HEK293 (cell line): ENCODE measurements at regions not wholly inside any gene's neighbourhood (a gene's known extent, or its start where the extent isn't known, plus 50 kb on each side); places are given as distances from the start of the nearest gene placed in this dataset.

Experiments
- CTCF ChIA-PET: fragments of 350-600 bp; formaldehyde crosslinking; extraction: SDS; loops from one replicate; lab custom pipeline; 2021; ENCODE audit warnings: antibody characterized with exemption; lab: Yijun Ruan, JAX
- POLR2A ChIA-PET: fragments of 300-600 bp; formaldehyde crosslinking; extraction: SDS; loops from one replicate; lab custom pipeline; 2020; ENCODE audit warnings: antibody characterized with exemption, inconsistent platforms; lab: Yijun Ruan, JAX
- H3K27ac ChIP-seq: fragments of 200-500 bp; sonication (Bioruptor generic); 2 replicates; pipeline ENCODE4 v1.5.1; 2014; ENCODE audit warnings: low read depth, low read length, control low read depth, inconsistent platforms; ENCODE audit errors: extremely low read depth
- H3K36me3 ChIP-seq, 2 experiments: fragments of 200-500 bp in 1 of 2; sonication (Bioruptor generic) in 1 of 2; 1 replicate in 1 of 2; 2 replicates in 1 of 2; pipeline ENCODE4 v1.5.1; 2014 to 2017; ENCODE audit warnings: inconsistent platforms in 2 of 2, low read length in 2 of 2; ENCODE audit not compliant: control insufficient read depth in 2 of 2, insufficient read depth in 1 of 2
- H3K4me1 ChIP-seq: fragments of 200-500 bp; sonication (Bioruptor generic); 2 replicates; pipeline ENCODE4 v1.5.1; 2014; ENCODE audit warnings: mild to moderate bottlenecking, low read length, inconsistent platforms; ENCODE audit not compliant: control insufficient read depth, insufficient read depth
- H3K4me3 ChIP-seq: 2 replicates; pipeline ENCODE4 v1.5.1; 2011; ENCODE audit warnings: low read depth, mild to moderate bottlenecking, control low read depth, low read length, moderate library complexity
- H3K9me3 ChIP-seq: fragments of 200-500 bp; sonication (Bioruptor generic); 2 replicates; pipeline ENCODE4 v1.5.1; 2014; ENCODE audit warnings: low read depth, low read length, inconsistent platforms; ENCODE audit not compliant: control insufficient read depth, insufficient read depth
- BCL11A ChIP-seq: fragments of 450-650 bp; formaldehyde crosslinking; IDR thresholded peaks from 2 replicates; pipeline ENCODE4 v1.5.1; 2016; ENCODE audit warnings: low read depth, missing biosample characterization, missing genetic modification characterization
- OSR2 ChIP-seq: fragments of 450-650 bp; formaldehyde crosslinking; IDR thresholded peaks from 2 replicates; pipeline ENCODE4 v1.5.1; 2016; ENCODE audit warnings: missing biosample characterization, missing genetic modification characterization
- ZEB2 ChIP-seq: fragments of 450-650 bp; formaldehyde crosslinking; IDR thresholded peaks from 2 replicates; pipeline ENCODE4 v1.5.1; 2016; ENCODE audit warnings: missing biosample characterization, missing genetic modification characterization
- ZFP3 ChIP-seq: fragments of 450-650 bp; formaldehyde crosslinking; IDR thresholded peaks from 2 replicates; pipeline ENCODE4 v1.5.1; 2016; ENCODE audit warnings: low read depth, missing biosample characterization, missing genetic modification characterization
- ZIC2 ChIP-seq: fragments of 450-650 bp; formaldehyde crosslinking; IDR thresholded peaks from 2 replicates; pipeline ENCODE4 v1.5.1; 2016; ENCODE audit warnings: missing biosample characterization, missing genetic modification characterization
- ZNF157 ChIP-seq: fragments of 450-650 bp; formaldehyde crosslinking; IDR thresholded peaks from 2 replicates; pipeline ENCODE4 v1.5.1; 2016; ENCODE audit warnings: missing biosample characterization, missing genetic modification characterization
- ZNF175 ChIP-seq: fragments of 450-650 bp; formaldehyde crosslinking; IDR thresholded peaks from 2 replicates; pipeline ENCODE4 v1.5.1; 2016; ENCODE audit warnings: missing biosample characterization, missing genetic modification characterization
- ZNF214 ChIP-seq: fragments of 450-650 bp; formaldehyde crosslinking; IDR thresholded peaks from 2 replicates; pipeline ENCODE4 v1.5.1; 2017; ENCODE audit warnings: missing biosample characterization, mild to moderate bottlenecking, missing genetic modification characterization, borderline replicate concordance
- ZNF23 ChIP-seq: fragments of 450-650 bp; formaldehyde crosslinking; IDR thresholded peaks from 2 replicates; pipeline ENCODE4 v1.5.1; 2016; ENCODE audit warnings: missing biosample characterization, missing genetic modification characterization, borderline replicate concordance
- ZNF266 ChIP-seq: fragments of 450-650 bp; formaldehyde crosslinking; IDR thresholded peaks from 2 replicates; pipeline ENCODE4 v1.5.1; 2016; ENCODE audit warnings: missing biosample characterization, missing genetic modification characterization, low read depth
- ZNF335 ChIP-seq: fragments of 450-650 bp; formaldehyde crosslinking; conservative IDR thresholded peaks from 2 replicates; pipeline ENCODE4 v1.5.1; 2016; ENCODE audit warnings: missing biosample characterization, missing genetic modification characterization
- ZNF350 ChIP-seq: fragments of 450-650 bp; formaldehyde crosslinking; IDR thresholded peaks from 2 replicates; pipeline ENCODE4 v1.5.0; 2017; ENCODE audit warnings: missing biosample characterization, mild to moderate bottlenecking, missing genetic modification characterization
- ZNF558 ChIP-seq: fragments of 450-650 bp; formaldehyde crosslinking; IDR thresholded peaks from 2 replicates; pipeline ENCODE4 v1.5.1; 2016; ENCODE audit warnings: missing biosample characterization, missing genetic modification characterization
- ZNF585B ChIP-seq: fragments of 450-650 bp; formaldehyde crosslinking; IDR thresholded peaks from 2 replicates; pipeline ENCODE4 v1.5.1; 2016; ENCODE audit warnings: missing biosample characterization, missing genetic modification characterization
- ZNF830 ChIP-seq: fragments of 450-650 bp; IDR thresholded peaks from 2 replicates; pipeline ENCODE4 v1.5.0; 2018; ENCODE audit warnings: missing biosample characterization, missing genetic modification characterization, low read depth, mild to moderate bottlenecking, moderate library complexity
- ZNF837 ChIP-seq: fragments of 450-650 bp; formaldehyde crosslinking; IDR thresholded peaks from 2 replicates; pipeline ENCODE4 v1.5.1; 2016; ENCODE audit warnings: missing biosample characterization, missing genetic modification characterization
- ZXDB ChIP-seq: fragments of 450-650 bp; formaldehyde crosslinking; IDR thresholded peaks from 2 replicates; pipeline ENCODE4 v1.5.1; 2016; ENCODE audit warnings: missing biosample characterization, missing genetic modification characterization
- TF ChIP-seq, protein P1 (sequence below): fragments of 450-650 bp; formaldehyde crosslinking; IDR thresholded peaks from 2 replicates; pipeline ENCODE4 v1.5.1; 2017; ENCODE audit warnings: missing biosample characterization, missing genetic modification characterization
- TF ChIP-seq, protein P2 (sequence below): sonication (generic); formaldehyde crosslinking; IDR thresholded peaks from 2 replicates; pipeline ENCODE4 v1.8.1; 2022; ENCODE audit warnings: mild to moderate bottlenecking, moderate library complexity, missing genetic modification reagents
- TF ChIP-seq, protein P3 (sequence below): fragments of 450-650 bp; IDR thresholded peaks from 2 replicates; pipeline ENCODE4 v1.5.1; 2018; ENCODE audit warnings: missing biosample characterization, missing genetic modification characterization
- TF ChIP-seq, protein P4 (sequence below): fragments of 450-650 bp; formaldehyde crosslinking; IDR thresholded peaks from 2 replicates; pipeline ENCODE4 v1.5.1; 2016; ENCODE audit warnings: missing biosample characterization, missing genetic modification characterization
- TF ChIP-seq, protein P5 (sequence below): fragments of 450-650 bp; formaldehyde crosslinking; IDR thresholded peaks from 2 replicates; pipeline ENCODE4 v1.5.1; 2016; ENCODE audit warnings: missing biosample characterization, missing genetic modification characterization
- TF ChIP-seq, protein P6 (sequence below): fragments of 450-650 bp; formaldehyde crosslinking; IDR thresholded peaks from 2 replicates; pipeline ENCODE4 v1.5.1; 2016; ENCODE audit warnings: missing biosample characterization, missing genetic modification characterization, low read depth

DNA sequence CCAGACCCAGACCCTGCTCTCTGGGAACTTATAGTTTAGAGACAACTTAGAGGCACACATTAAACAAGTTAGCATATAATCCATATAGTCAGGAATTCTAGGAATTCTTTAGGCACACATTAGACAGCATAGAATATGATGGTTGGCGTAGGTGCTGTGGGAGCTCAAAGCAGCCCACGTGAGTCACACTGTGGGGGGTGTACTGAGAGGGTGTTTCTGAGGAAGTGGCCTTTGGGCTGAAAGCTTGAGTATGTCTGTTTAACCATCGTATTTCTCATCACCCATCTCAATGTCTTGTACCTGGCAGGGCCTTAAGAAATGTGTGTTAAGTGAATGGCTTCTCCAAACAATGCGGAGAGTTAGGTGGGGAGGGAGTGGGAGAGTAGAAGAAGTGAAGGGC, 67.2 kb downstream of the TMEM30B start:
- ChIA-PET CTCF (no interaction called here), POLR2A (interaction anchor here (0.6 kb wide), 2 partner anchors 29 to 512 kb away, joined by 4 to 8 read pairs; no protein-coding TSS in a partner anchor)
- H3K9me3 ChIP-seq: no peaks in the 10 kb centered on the region
- no peaks in the 10 kb centered on the region for H3K36me3 ChIP-seq
- H3K4me1 ChIP-seq: peaks cover 2% of the 10 kb centered on the region; the same call in 1 of the 2 replicates
- TF ChIP-seq, protein P1, sequence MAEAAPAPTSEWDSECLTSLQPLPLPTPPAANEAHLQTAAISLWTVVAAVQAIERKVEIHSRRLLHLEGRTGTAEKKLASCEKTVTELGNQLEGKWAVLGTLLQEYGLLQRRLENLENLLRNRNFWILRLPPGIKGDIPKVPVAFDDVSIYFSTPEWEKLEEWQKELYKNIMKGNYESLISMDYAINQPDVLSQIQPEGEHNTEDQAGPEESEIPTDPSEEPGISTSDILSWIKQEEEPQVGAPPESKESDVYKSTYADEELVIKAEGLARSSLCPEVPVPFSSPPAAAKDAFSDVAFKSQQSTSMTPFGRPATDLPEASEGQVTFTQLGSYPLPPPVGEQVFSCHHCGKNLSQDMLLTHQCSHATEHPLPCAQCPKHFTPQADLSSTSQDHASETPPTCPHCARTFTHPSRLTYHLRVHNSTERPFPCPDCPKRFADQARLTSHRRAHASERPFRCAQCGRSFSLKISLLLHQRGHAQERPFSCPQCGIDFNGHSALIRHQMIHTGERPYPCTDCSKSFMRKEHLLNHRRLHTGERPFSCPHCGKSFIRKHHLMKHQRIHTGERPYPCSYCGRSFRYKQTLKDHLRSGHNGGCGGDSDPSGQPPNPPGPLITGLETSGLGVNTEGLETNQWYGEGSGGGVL (tag by site-specific recombination): no peak
- TF ChIP-seq, protein P2, sequence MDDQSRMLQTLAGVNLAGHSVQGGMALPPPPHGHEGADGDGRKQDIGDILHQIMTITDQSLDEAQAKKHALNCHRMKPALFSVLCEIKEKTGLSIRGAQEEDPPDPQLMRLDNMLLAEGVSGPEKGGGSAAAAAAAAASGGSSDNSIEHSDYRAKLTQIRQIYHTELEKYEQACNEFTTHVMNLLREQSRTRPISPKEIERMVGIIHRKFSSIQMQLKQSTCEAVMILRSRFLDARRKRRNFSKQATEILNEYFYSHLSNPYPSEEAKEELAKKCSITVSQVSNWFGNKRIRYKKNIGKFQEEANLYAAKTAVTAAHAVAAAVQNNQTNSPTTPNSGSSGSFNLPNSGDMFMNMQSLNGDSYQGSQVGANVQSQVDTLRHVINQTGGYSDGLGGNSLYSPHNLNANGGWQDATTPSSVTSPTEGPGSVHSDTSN (CRISPR knock-in tag): no peak
- no peak for TF ChIP-seq ZNF558 (tag by site-specific recombination)
- no peak for TF ChIP-seq ZNF335
- no peak for TF ChIP-seq ZNF266
- TF ChIP-seq, protein P3, sequence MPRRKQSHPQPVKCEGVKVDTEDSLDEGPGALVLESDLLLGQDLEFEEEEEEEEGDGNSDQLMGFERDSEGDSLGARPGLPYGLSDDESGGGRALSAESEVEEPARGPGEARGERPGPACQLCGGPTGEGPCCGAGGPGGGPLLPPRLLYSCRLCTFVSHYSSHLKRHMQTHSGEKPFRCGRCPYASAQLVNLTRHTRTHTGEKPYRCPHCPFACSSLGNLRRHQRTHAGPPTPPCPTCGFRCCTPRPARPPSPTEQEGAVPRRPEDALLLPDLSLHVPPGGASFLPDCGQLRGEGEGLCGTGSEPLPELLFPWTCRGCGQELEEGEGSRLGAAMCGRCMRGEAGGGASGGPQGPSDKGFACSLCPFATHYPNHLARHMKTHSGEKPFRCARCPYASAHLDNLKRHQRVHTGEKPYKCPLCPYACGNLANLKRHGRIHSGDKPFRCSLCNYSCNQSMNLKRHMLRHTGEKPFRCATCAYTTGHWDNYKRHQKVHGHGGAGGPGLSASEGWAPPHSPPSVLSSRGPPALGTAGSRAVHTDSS (tag by site-specific recombination): no peak
- TF ChIP-seq, protein P4, sequence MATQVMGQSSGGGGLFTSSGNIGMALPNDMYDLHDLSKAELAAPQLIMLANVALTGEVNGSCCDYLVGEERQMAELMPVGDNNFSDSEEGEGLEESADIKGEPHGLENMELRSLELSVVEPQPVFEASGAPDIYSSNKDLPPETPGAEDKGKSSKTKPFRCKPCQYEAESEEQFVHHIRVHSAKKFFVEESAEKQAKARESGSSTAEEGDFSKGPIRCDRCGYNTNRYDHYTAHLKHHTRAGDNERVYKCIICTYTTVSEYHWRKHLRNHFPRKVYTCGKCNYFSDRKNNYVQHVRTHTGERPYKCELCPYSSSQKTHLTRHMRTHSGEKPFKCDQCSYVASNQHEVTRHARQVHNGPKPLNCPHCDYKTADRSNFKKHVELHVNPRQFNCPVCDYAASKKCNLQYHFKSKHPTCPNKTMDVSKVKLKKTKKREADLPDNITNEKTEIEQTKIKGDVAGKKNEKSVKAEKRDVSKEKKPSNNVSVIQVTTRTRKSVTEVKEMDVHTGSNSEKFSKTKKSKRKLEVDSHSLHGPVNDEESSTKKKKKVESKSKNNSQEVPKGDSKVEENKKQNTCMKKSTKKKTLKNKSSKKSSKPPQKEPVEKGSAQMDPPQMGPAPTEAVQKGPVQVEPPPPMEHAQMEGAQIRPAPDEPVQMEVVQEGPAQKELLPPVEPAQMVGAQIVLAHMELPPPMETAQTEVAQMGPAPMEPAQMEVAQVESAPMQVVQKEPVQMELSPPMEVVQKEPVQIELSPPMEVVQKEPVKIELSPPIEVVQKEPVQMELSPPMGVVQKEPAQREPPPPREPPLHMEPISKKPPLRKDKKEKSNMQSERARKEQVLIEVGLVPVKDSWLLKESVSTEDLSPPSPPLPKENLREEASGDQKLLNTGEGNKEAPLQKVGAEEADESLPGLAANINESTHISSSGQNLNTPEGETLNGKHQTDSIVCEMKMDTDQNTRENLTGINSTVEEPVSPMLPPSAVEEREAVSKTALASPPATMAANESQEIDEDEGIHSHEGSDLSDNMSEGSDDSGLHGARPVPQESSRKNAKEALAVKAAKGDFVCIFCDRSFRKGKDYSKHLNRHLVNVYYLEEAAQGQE (tag by site-specific recombination): no peak
- no peak for TF ChIP-seq ZIC2 (tag by site-specific recombination)
- no peak for TF ChIP-seq OSR2
- TF ChIP-seq ZNF837: no peak
- H3K27ac ChIP-seq: no peak overlapping the region
- no peak overlapping the region for H3K4me3 ChIP-seq

DNA sequence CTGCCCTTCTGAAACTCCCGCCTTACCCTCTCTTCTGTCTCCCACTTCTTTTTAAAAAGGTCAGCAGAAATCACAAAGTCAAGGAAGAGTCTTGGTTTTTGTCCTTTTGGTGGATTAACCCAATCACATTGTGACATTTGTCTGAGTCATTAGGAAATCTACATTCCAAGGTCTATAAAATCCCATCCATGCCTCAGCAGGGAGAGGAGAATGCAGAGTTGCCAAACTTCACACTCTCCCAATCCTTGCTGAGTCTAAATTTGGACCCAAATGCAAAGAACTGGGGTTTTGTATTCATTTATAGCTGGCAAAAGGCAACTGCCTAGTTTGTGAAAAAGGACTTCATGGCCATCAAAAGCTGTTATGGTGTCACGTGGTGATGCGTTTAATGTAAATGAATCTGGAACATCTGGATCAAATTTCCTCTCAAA, 67.9 kb downstream of the TMEM30B start:
- H3K4me1 ChIP-seq: no peaks in the 10 kb centered on the region
- H3K4me3 ChIP-seq: no peak overlapping the region
- POLR2A ChIA-PET: no interaction called here
- CTCF ChIA-PET: no interaction called here
- H3K27ac ChIP-seq: no peak overlapping the region
- no peaks in the 10 kb centered on the region for H3K9me3 ChIP-seq
- H3K36me3 ChIP-seq: no peaks in the 10 kb centered on the region
- TF ChIP-seq ZNF175 (tag by site-specific recombination): no peak
- no peak for TF ChIP-seq ZNF350 (tag by site-specific recombination)
- no peak for TF ChIP-seq ZEB2 (tag by site-specific recombination)
- no peak for TF ChIP-seq ZFP3 (tag by site-specific recombination)
- no peak for TF ChIP-seq ZXDB (tag by site-specific recombination)
- no peak for TF ChIP-seq ZNF585B
- no peak for TF ChIP-seq ZNF23 (tag by site-specific recombination)
- no peak for TF ChIP-seq ZNF214 (tag by site-specific recombination)
- no peak for TF ChIP-seq ZNF830
- TF ChIP-seq BCL11A (tag by site-specific recombination): no peak
- TF ChIP-seq ZNF157 (tag by site-specific recombination): no peak
- TF ChIP-seq, protein P5, sequence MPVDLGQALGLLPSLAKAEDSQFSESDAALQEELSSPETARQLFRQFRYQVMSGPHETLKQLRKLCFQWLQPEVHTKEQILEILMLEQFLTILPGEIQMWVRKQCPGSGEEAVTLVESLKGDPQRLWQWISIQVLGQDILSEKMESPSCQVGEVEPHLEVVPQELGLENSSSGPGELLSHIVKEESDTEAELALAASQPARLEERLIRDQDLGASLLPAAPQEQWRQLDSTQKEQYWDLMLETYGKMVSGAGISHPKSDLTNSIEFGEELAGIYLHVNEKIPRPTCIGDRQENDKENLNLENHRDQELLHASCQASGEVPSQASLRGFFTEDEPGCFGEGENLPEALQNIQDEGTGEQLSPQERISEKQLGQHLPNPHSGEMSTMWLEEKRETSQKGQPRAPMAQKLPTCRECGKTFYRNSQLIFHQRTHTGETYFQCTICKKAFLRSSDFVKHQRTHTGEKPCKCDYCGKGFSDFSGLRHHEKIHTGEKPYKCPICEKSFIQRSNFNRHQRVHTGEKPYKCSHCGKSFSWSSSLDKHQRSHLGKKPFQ (tag by site-specific recombination): no peak
- TF ChIP-seq, protein P6, sequence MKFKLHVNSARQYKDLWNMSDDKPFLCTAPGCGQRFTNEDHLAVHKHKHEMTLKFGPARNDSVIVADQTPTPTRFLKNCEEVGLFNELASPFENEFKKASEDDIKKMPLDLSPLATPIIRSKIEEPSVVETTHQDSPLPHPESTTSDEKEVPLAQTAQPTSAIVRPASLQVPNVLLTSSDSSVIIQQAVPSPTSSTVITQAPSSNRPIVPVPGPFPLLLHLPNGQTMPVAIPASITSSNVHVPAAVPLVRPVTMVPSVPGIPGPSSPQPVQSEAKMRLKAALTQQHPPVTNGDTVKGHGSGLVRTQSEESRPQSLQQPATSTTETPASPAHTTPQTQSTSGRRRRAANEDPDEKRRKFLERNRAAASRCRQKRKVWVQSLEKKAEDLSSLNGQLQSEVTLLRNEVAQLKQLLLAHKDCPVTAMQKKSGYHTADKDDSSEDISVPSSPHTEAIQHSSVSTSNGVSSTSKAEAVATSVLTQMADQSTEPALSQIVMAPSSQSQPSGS (tag by site-specific recombination): no peak
- TF ChIP-seq ZIC2 (tag by site-specific recombination): no peak
